ENCODE measurements at regions not wholly inside any gene's neighbourhood (a gene's known extent, or its start where the extent isn't known, plus 50 kb on each side); places are given as distances from the start of the nearest gene placed in this dataset.

- Histone ChIP-seq H3K4me2 (ENCODE audit: low read depth, low read length, poor library complexity, severe bottlenecking) (no peak overlapping the region), H3K9ac (ENCODE audit: low read depth, low read length, poor library complexity, severe bottlenecking) (no peak overlapping the region), H3K27me3 (ENCODE audit: insufficient read depth, low read length, poor library complexity, severe bottlenecking) (no peaks in the 10 kb centered on the region), H3F3A (ENCODE audit: low read depth) (no peaks in the 10 kb centered on the region), H3K36me3 (ENCODE audit: insufficient read depth, low read length) (no peaks in the 10 kb centered on the region), H3K4me3 (ENCODE audit: low read length, poor library complexity, severe bottlenecking) (no peak overlapping the region), H4K20me1 (ENCODE audit: insufficient read depth, low read length, poor library complexity, severe bottlenecking) (no peaks in the 10 kb centered on the region), H2AFZ (ENCODE audit: low read length) (no peak overlapping the region), H3K79me2 (ENCODE audit: insufficient read depth, low read length) (no peaks in the 10 kb centered on the region), H3K4me1 (ENCODE audit: insufficient read depth, low read length, poor library complexity, severe bottlenecking) (peaks cover 8% of the 10 kb centered on the region), H3K9me3 (ENCODE audit: insufficient read depth, low read depth, low read length) (no peaks in the 10 kb centered on the region), H3K9me2 (replicated peaks; ENCODE audit: low read depth, low read length) (no peaks in the 10 kb centered on the region)
- TF ChIP-seq EZH2phosphoT487 (IDR thresholded peaks at IDR 0.05; ENCODE audit: borderline replicate concordance) (no peak), CTCF (conservative IDR thresholded peaks at IDR 0.05; ENCODE audit: low read length) (no peak)
These were observed 208.8 kb upstream of the IGF1R start for GRCh38 chr15:98439523-98439942.

- Histone ChIP-seq H3F3A (ENCODE audit: low read depth) (no peaks in the 10 kb centered on the region), H3K27me3 (ENCODE audit: insufficient read depth, low read length, poor library complexity, severe bottlenecking) (no peaks in the 10 kb centered on the region), H4K20me1 (ENCODE audit: insufficient read depth, low read length, poor library complexity, severe bottlenecking) (no peaks in the 10 kb centered on the region), H3K4me1 (ENCODE audit: insufficient read depth, low read length, poor library complexity, severe bottlenecking) (peaks cover 8% of the 10 kb centered on the region), H3K4me3 (ENCODE audit: low read length, poor library complexity, severe bottlenecking) (no peak overlapping the region), H3K9ac (ENCODE audit: low read depth, low read length, poor library complexity, severe bottlenecking) (no peak overlapping the region), H3K36me3 (ENCODE audit: insufficient read depth, low read length) (no peaks in the 10 kb centered on the region), H3K9me3 (ENCODE audit: insufficient read depth, low read depth, low read length) (no peaks in the 10 kb centered on the region), H3K9me2 (replicated peaks; ENCODE audit: low read depth, low read length) (no peaks in the 10 kb centered on the region), H3K79me2 (ENCODE audit: insufficient read depth, low read length) (no peaks in the 10 kb centered on the region), H2AFZ (ENCODE audit: low read length) (no peak overlapping the region), H3K4me2 (ENCODE audit: low read depth, low read length, poor library complexity, severe bottlenecking) (no peak overlapping the region)
- TF ChIP-seq EZH2phosphoT487 (IDR thresholded peaks at IDR 0.05; ENCODE audit: borderline replicate concordance) (no peak), CTCF (conservative IDR thresholded peaks at IDR 0.05; ENCODE audit: low read length) (no peak)
These were observed 207.4 kb upstream of the IGF1R start for GRCh38 chr15:98440917-98441316.

- Histone ChIP-seq H3K9ac (ENCODE audit: low read depth, low read length, poor library complexity, severe bottlenecking) (no peak overlapping the region), H3K79me2 (ENCODE audit: insufficient read depth, low read length) (no peaks in the 10 kb centered on the region), H3K4me1 (ENCODE audit: insufficient read depth, low read length, poor library complexity, severe bottlenecking) (peaks cover 8% of the 10 kb centered on the region), H2AFZ (ENCODE audit: low read length) (no peak overlapping the region), H4K20me1 (ENCODE audit: insufficient read depth, low read length, poor library complexity, severe bottlenecking) (no peaks in the 10 kb centered on the region), H3K4me3 (ENCODE audit: low read length, poor library complexity, severe bottlenecking) (no peak overlapping the region), H3K27me3 (ENCODE audit: insufficient read depth, low read length, poor library complexity, severe bottlenecking) (no peaks in the 10 kb centered on the region), H3K36me3 (ENCODE audit: insufficient read depth, low read length) (no peaks in the 10 kb centered on the region), H3K9me3 (ENCODE audit: insufficient read depth, low read depth, low read length) (no peaks in the 10 kb centered on the region), H3K4me2 (ENCODE audit: low read depth, low read length, poor library complexity, severe bottlenecking) (no peak overlapping the region), H3K9me2 (replicated peaks; ENCODE audit: low read depth, low read length) (no peaks in the 10 kb centered on the region), H3F3A (ENCODE audit: low read depth) (no peaks in the 10 kb centered on the region)
- no peak for TF ChIP-seq EZH2phosphoT487 (IDR thresholded peaks at IDR 0.05; ENCODE audit: borderline replicate concordance)
- TF ChIP-seq CTCF (conservative IDR thresholded peaks at IDR 0.05; ENCODE audit: low read length) = no peak
These were observed 206.7 kb upstream of the IGF1R start for GRCh38 chr15:98441599-98441998.

Data from Loucy (cell line).